ENCODE measurements at regions not wholly inside any gene's neighbourhood (a gene's known extent, or its start where the extent isn't known, plus 50 kb on each side); places are given as distances from the start of the nearest gene placed in this dataset.

GRCh38 chr6:62652692-62653328, 366.8 kb upstream of the KHDRBS2 start:
- no peak overlapping the region for H3K27ac ChIP-seq (ENCODE audit: low read depth, low read length, poor library complexity, severe bottlenecking)
- peaks cover 60% of the 10 kb centered on the region for H3K9me3 ChIP-seq (ENCODE audit: low read depth, low read length, poor library complexity, severe bottlenecking)
- H3K4me1 ChIP-seq (ENCODE audit: insufficient read depth, low read length, poor library complexity, severe bottlenecking): no peaks in the 10 kb centered on the region
- no peak overlapping the region for H3K4me3 ChIP-seq (ENCODE audit: low read depth, low read length, poor library complexity, severe bottlenecking)
- no peaks in the 10 kb centered on the region for H3K27me3 ChIP-seq (replicated peaks; ENCODE audit: insufficient read depth, low read depth, low read length, poor library complexity)
- ChIA-PET CTCF (no interaction called here), POLR2A (ENCODE audit: low non-redundant PET) (no interaction called here)
- no peaks in the 10 kb centered on the region for H3K36me3 ChIP-seq (ENCODE audit: insufficient read depth, low read length, poor library complexity, severe bottlenecking)
- no TSS peak for BruUV-seq (replicated peaks)
- intact Hi-C loops (cut with micrococcal nuclease; ENCODE audit: unreplicated experiment): no loop called here
- peak; percentile 0 for DNase-seq (ENCODE audit: low spot score)
- TF ChIP-seq CTCF (conservative IDR thresholded peaks at IDR 0.05; ENCODE audit: low read depth, low read length): no peak
- TF ChIP-seq EZH2 (IDR thresholded peaks at IDR 0.05; ENCODE audit: borderline replicate concordance, low read depth, low read length, poor library complexity, severe bottlenecking): no peak

GRCh38 chr6:62645274-62645673, 359.2 kb upstream of the KHDRBS2 start:
- H3K27ac ChIP-seq (ENCODE audit: low read depth, low read length, poor library complexity, severe bottlenecking): no peak overlapping the region
- no peak for TF ChIP-seq CTCF (conservative IDR thresholded peaks at IDR 0.05; ENCODE audit: low read depth, low read length)
- no peak for TF ChIP-seq EZH2 (IDR thresholded peaks at IDR 0.05; ENCODE audit: borderline replicate concordance, low read depth, low read length, poor library complexity, severe bottlenecking)
- DNase-seq (ENCODE audit: low spot score): no peak
- H3K36me3 ChIP-seq (ENCODE audit: insufficient read depth, low read length, poor library complexity, severe bottlenecking): no peaks in the 10 kb centered on the region
- no peaks in the 10 kb centered on the region for H3K4me1 ChIP-seq (ENCODE audit: insufficient read depth, low read length, poor library complexity, severe bottlenecking)
- ChIA-PET POLR2A (ENCODE audit: low non-redundant PET) (no interaction called here), CTCF (no interaction called here)
- peaks cover 47% of the 10 kb centered on the region for H3K9me3 ChIP-seq (ENCODE audit: low read depth, low read length, poor library complexity, severe bottlenecking)
- no peak overlapping the region for H3K4me3 ChIP-seq (ENCODE audit: low read depth, low read length, poor library complexity, severe bottlenecking)
- no peaks in the 10 kb centered on the region for H3K27me3 ChIP-seq (replicated peaks; ENCODE audit: insufficient read depth, low read depth, low read length, poor library complexity)
- intact Hi-C loops (cut with micrococcal nuclease; ENCODE audit: unreplicated experiment): no loop called here
- no TSS peak for BruUV-seq (replicated peaks)

GRCh38 chr6:62640749-62641148, 354.7 kb upstream of the KHDRBS2 start:
- intact Hi-C loops (cut with micrococcal nuclease; ENCODE audit: unreplicated experiment): no loop called here
- no peak for TF ChIP-seq CTCF (conservative IDR thresholded peaks at IDR 0.05; ENCODE audit: low read depth, low read length)
- no peak for TF ChIP-seq EZH2 (IDR thresholded peaks at IDR 0.05; ENCODE audit: borderline replicate concordance, low read depth, low read length, poor library complexity, severe bottlenecking)
- peak; percentile 1 for DNase-seq (ENCODE audit: low spot score)
- Histone ChIP-seq H3K36me3 (ENCODE audit: insufficient read depth, low read length, poor library complexity, severe bottlenecking) (no peaks in the 10 kb centered on the region), H3K4me3 (ENCODE audit: low read depth, low read length, poor library complexity, severe bottlenecking) (no peak overlapping the region), H3K9me3 (ENCODE audit: low read depth, low read length, poor library complexity, severe bottlenecking) (peaks cover 40% of the 10 kb centered on the region), H3K27me3 (replicated peaks; ENCODE audit: insufficient read depth, low read depth, low read length, poor library complexity) (no peaks in the 10 kb centered on the region), H3K27ac (ENCODE audit: low read depth, low read length, poor library complexity, severe bottlenecking) (no peak overlapping the region), H3K4me1 (ENCODE audit: insufficient read depth, low read length, poor library complexity, severe bottlenecking) (no peaks in the 10 kb centered on the region)
- ChIA-PET CTCF (no interaction called here), POLR2A (ENCODE audit: low non-redundant PET) (no interaction called here)
- no TSS peak for BruUV-seq (replicated peaks)

Data from A673 (cell line).